ENCODE measurements at regions not wholly inside any gene's neighbourhood (a gene's known extent, or its start where the extent isn't known, plus 50 kb on each side); places are given as distances from the start of the nearest gene placed in this dataset.

DNA sequence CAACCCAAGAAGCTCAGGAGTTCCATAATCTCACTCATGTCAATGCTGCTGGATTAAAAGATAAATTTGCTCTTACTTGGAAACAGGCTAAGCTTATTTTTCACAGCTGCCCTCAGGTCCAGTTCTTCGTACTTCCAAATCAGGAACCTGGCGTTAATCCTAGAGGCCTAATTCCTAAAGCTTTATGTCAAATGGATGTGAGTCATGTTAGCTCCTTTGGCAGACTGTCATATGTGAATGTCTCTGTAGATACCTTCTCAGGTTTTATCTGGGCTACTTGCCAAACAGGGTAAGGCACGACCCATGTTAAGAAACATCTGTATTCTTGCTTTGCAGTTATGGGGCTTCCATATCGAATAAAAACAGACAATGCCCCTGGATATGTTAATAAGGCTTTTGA, 504.6 kb downstream of the ALG10 start:
- H3K27ac ChIP-seq (ENCODE audit: low read length): no peak overlapping the region
- no peaks in the 10 kb centered on the region for H3K27me3 ChIP-seq (ENCODE audit: control insufficient read depth, insufficient read depth, low read length)
- 83% methylated on average over 1 of the region's 4 CpGs for WGBS (ENCODE audit: insufficient coverage, low lambda C conversion rate)
- H3K36me3 ChIP-seq (ENCODE audit: control insufficient read depth, insufficient read depth, low read length): no peaks in the 10 kb centered on the region
- H3K4me3 ChIP-seq (ENCODE audit: low read length): no peak overlapping the region
- no peak for DNase-seq
- peaks cover 6% of the 10 kb centered on the region for H3K9me3 ChIP-seq (ENCODE audit: control insufficient read depth, low read depth, low read length)
- no peaks in the 10 kb centered on the region for H3K4me1 ChIP-seq (ENCODE audit: control insufficient read depth, insufficient read depth, low read length)

DNA sequence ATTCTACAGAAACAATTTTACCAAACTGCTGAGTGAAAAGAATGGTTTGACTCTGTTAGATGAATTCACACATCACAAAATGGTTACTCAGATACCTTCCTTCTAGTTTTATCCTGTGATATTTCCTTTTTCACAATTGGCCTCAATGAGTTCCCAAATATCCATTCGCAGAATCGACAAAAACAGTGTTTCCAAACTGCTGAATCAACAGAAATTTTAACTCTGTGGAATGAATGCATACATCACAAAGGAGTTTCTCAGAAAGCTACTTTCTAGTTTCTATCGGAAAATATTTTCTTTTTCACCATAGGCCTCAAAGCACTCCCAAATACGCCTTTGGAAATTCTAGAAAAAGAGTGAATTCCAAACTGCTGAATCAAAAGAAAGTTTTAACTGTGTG, 525.0 kb downstream of the ALG10 start:
- H3K27me3 ChIP-seq (ENCODE audit: control insufficient read depth, insufficient read depth, low read length): no peaks in the 10 kb centered on the region
- no peak overlapping the region for H3K27ac ChIP-seq (ENCODE audit: low read length)
- H3K36me3 ChIP-seq (ENCODE audit: control insufficient read depth, insufficient read depth, low read length): no peaks in the 10 kb centered on the region
- 83% methylated on average over 2 of the region's 4 CpGs for WGBS (ENCODE audit: insufficient coverage, low lambda C conversion rate)
- no peak for DNase-seq
- no peak overlapping the region for H3K4me3 ChIP-seq (ENCODE audit: low read length)
- H3K4me1 ChIP-seq (ENCODE audit: control insufficient read depth, insufficient read depth, low read length): no peaks in the 10 kb centered on the region
- peaks cover 10% of the 10 kb centered on the region for H3K9me3 ChIP-seq (ENCODE audit: control insufficient read depth, low read depth, low read length)

DNA sequence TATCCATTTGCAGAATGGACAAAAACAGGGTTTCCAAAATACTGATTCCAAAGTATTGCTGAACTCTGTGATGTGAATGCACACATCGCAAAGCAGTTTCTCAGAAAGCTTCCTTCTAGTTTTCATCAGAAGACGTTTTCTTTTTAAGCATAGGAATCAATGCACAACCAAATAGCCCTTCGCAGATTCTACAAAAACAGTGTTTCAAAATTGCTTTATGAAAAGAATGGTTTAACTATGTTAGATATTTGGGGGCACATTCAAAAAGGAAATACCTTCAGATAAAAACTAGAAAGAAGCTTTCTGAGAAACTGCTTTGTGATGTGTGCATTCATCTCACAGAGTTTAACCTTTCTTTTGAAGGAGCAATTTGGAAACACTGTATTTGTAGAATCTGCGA, 569.7 kb downstream of the ALG10 start:
- no peaks in the 10 kb centered on the region for H3K36me3 ChIP-seq (ENCODE audit: control insufficient read depth, insufficient read depth, low read length)
- H3K9me3 ChIP-seq (ENCODE audit: control insufficient read depth, low read depth, low read length): peaks cover 20% of the 10 kb centered on the region
- H3K27ac ChIP-seq (ENCODE audit: low read length): no peak overlapping the region
- H3K27me3 ChIP-seq (ENCODE audit: control insufficient read depth, insufficient read depth, low read length): no peaks in the 10 kb centered on the region
- no peak for DNase-seq
- 60% methylated on average over 2 of the region's 4 CpGs for WGBS (ENCODE audit: insufficient coverage, low lambda C conversion rate)
- no peaks in the 10 kb centered on the region for H3K4me1 ChIP-seq (ENCODE audit: control insufficient read depth, insufficient read depth, low read length)
- no peak overlapping the region for H3K4me3 ChIP-seq (ENCODE audit: low read length)

DNA sequence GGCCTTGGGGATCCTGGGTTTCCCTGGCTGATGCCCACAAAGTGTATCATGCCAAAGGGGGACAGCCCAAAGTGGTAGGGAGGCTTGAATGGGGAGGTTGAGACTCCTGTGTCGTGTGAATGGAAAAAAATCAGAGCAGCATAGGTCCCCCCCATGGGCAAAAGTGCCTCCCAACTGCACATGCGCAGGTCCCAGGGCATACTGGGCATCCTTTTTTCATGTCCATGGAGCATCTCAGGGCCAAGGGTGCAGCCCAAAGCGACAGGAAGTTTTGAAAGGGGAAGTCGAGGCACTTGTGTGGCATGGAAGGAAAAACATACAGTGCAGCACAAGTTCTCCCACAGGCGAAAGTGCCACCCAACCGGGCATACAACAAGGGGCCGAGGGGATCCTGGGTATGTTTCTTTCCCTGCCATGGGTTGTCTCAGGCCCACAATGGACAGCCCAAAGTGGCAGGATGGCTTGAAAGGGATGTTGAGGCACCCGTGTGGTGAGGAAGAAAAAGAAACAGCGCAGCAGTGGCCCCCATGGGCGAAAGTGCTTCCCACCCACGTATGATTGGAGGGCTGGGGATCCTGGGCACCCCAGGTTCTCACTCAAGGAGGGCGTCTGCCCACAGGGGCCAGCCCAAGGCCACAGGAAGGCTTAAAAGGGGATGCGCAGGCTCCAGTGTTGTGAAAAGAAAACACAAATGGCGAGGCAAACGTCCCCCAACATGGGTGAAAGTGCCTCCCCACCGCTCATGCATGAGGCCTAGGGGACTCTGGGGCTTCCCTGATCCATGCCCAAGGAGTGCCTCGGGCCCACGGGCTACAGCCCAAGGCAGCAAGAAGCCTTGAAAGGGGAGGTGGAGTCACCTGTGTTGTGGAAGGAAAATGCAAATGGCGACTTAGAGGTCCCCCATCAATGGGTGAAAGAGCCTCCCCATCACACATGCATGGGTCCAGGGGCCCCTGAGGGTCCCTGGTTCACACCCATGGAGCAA, 573.7 kb downstream of the ALG10 start:
- no peak overlapping the region for H3K27ac ChIP-seq (ENCODE audit: low read length)
- DNase-seq: no peak
- H3K9me3 ChIP-seq (ENCODE audit: control insufficient read depth, low read depth, low read length): peaks cover 43% of the 10 kb centered on the region
- WGBS (ENCODE audit: insufficient coverage, low lambda C conversion rate): no CpG with 5 or more reads among the region's 19 CpGs
- H3K27me3 ChIP-seq (ENCODE audit: control insufficient read depth, insufficient read depth, low read length): no peaks in the 10 kb centered on the region
- H3K4me1 ChIP-seq (ENCODE audit: control insufficient read depth, insufficient read depth, low read length): no peaks in the 10 kb centered on the region
- no peak overlapping the region for H3K4me3 ChIP-seq (ENCODE audit: low read length)
- H3K36me3 ChIP-seq (ENCODE audit: control insufficient read depth, insufficient read depth, low read length): no peaks in the 10 kb centered on the region

DNA sequence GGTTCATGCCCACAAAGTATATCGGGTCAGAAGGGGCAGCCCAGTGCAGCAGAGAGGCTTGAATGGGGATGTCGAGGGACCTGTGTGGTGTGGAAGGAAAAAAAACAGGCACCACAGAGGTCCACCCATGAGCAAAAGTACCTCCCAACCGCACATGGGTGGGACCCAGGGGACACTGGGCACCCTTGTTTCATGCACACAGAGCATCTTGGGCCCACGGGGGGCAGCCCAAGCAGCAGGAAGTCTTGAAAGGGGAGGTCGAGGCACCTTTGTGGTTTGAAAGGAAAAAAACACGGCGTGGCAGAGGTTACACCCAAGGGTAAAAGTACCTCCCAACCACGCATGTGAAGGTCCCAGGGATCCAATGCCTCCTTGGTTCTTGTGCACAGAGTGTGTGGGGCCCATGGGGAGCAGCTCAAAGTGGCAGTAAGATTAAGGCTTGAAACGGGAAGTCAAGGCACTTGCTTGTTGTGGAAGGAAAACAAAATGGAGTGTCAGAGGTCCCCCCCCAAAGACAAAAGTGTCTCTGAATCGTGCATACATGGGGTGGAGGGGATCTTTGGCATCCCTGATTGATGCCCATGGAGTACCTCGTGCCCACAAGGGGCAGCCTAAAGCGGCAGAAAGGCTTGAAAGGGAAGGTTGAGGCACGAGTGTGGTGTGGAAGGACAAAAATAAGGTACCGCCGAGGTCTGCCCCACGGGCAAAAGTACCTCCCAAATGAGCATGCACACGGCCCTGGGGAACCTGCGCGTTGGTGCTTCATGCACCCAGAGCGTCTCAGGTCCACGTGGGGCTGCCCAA, 575.5 kb downstream of the ALG10 start:
- Histone ChIP-seq H3K4me1 (ENCODE audit: control insufficient read depth, insufficient read depth, low read length) (no peaks in the 10 kb centered on the region), H3K9me3 (ENCODE audit: control insufficient read depth, low read depth, low read length) (peaks cover 53% of the 10 kb centered on the region), H3K27me3 (ENCODE audit: control insufficient read depth, insufficient read depth, low read length) (no peaks in the 10 kb centered on the region), H3K27ac (ENCODE audit: low read length) (no peak overlapping the region), H3K36me3 (ENCODE audit: control insufficient read depth, insufficient read depth, low read length) (no peaks in the 10 kb centered on the region), H3K4me3 (ENCODE audit: low read length) (no peak overlapping the region)
- WGBS (ENCODE audit: insufficient coverage, low lambda C conversion rate): no CpG with 5 or more reads among the region's 21 CpGs
- DNase-seq: no peak

DNA sequence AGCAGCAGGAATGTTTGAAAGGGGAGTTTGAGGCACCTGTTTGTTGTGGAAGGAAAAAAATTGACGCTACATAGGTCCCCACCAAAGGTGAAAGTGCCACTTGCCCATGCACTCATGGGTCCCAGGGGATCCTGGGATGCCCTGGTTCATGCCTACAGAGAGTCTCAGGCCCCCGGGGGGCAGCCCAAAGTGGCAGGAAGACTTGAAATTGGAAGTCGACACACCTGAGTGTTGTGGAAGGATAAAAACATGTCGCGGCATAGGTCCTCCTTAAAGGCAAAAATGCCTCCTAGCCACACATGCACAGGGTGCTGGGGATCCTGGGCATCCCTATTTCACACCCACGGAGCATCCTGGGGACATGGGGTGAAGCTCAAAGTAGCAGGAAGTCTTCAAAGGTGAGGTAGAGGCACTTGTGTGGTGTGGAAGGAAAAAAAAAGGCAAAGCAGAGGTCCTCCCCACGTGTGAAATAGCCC, 576.1 kb downstream of the ALG10 start:
- no CpG with 5 or more reads among the region's 7 CpGs for WGBS (ENCODE audit: insufficient coverage, low lambda C conversion rate)
- DNase-seq: no peak
- H3K9me3 ChIP-seq (ENCODE audit: control insufficient read depth, low read depth, low read length): peaks cover 57% of the 10 kb centered on the region

DNA sequence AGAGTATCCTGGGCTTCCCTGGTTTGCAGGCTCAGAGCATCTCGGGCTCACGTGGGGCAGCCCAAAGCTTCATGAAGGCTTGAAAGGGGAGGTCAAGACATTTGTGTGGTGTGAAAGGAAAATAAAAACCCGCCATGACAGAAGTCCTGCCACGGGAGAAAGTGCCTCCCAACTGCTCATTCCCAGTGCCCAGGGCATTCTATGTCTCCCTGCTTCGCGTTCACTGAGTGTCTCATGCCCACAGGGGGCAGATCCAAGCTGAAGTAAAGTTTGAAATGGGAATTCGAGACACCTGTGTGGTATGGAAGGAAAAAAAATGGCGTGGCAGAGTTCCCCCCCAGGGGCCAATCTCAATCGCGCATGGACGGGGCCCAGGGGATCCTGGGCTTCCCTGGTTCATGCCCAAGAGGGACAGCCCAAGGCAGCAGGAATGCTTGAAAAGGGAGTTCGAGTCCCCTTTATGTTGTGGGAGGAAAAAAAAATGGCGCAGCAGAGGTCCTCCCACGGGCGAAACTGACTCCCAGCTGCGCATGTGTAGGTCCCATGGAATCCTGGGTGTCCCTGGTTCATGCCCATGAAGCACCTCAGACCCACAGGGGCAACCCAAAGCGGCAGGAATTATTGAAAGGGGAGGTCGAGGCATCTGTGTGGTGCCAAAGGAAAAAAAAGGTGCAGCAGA, 576.7 kb downstream of the ALG10 start:
- no peak for DNase-seq
- no peak overlapping the region for H3K27ac ChIP-seq (ENCODE audit: low read length)
- H3K27me3 ChIP-seq (ENCODE audit: control insufficient read depth, insufficient read depth, low read length): no peaks in the 10 kb centered on the region
- no peaks in the 10 kb centered on the region for H3K36me3 ChIP-seq (ENCODE audit: control insufficient read depth, insufficient read depth, low read length)
- H3K4me1 ChIP-seq (ENCODE audit: control insufficient read depth, insufficient read depth, low read length): no peaks in the 10 kb centered on the region
- WGBS (ENCODE audit: insufficient coverage, low lambda C conversion rate): 81% methylated on average over 3 of the region's 18 CpGs
- peaks cover 63% of the 10 kb centered on the region for H3K9me3 ChIP-seq (ENCODE audit: control insufficient read depth, low read depth, low read length)
- H3K4me3 ChIP-seq (ENCODE audit: low read length): no peak overlapping the region

More for the DNA sequence above, 576.1 kb downstream of the ALG10 start:
- H3K27me3 ChIP-seq (ENCODE audit: control insufficient read depth, insufficient read depth, low read length): no peaks in the 10 kb centered on the region
- no peaks in the 10 kb centered on the region for H3K36me3 ChIP-seq (ENCODE audit: control insufficient read depth, insufficient read depth, low read length)
- H3K4me1 ChIP-seq (ENCODE audit: control insufficient read depth, insufficient read depth, low read length): no peaks in the 10 kb centered on the region
- no peak overlapping the region for H3K27ac ChIP-seq (ENCODE audit: low read length)
- H3K4me3 ChIP-seq (ENCODE audit: low read length): no peak overlapping the region

DNA sequence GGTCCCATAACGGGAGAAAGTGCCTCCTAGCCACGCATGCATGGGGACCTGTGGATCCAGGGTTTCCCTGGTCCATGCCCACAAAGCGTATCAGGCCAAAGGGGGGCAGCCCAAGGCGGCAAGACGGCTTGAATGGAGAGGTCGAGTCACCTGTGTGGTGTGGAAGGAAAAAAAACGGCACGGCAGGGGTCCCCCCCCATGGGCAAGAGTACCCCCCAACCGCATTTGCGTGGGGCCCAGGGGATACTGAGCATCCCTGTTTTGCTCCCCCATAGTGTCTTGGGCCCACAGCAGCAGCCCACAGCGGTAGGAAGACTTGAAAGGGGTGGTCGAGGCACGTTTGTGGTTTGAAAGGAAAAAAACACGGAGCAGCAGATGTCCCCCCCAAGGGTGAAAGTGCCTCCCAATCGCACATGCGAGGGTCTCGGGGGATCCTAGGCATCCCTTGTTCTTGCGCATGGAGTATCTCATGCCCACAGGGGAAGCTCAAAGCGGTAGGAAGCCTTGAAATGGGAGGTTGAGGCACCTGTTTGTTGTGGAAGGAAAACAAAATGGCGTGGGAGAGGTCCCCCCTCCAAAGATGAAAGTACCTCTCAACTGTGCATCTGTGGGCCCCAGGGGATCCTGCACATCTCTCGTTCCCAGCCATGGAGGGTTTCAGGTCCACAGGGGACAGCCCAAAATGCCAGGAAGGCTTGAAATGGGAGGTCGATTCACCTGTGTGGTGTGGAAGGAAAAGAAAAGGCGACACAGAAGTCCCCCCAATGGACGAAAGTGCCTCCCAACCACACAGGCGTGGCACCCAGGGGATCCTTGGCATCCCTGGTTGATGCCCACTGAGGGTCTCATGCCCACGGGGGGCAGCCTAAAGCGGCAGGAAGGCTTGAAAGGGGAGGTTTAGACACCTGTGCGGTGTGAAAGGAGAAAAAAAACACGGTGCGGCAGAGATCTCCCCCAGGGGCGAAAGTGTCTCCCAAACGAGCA, 577.5 kb downstream of the ALG10 start:
- 77% methylated on average over 3 of the region's 32 CpGs for WGBS (ENCODE audit: insufficient coverage, low lambda C conversion rate)
- Histone ChIP-seq H3K27ac (ENCODE audit: low read length) (no peak overlapping the region), H3K9me3 (ENCODE audit: control insufficient read depth, low read depth, low read length) (peaks cover 70% of the 10 kb centered on the region), H3K4me1 (ENCODE audit: control insufficient read depth, insufficient read depth, low read length) (no peaks in the 10 kb centered on the region), H3K36me3 (ENCODE audit: control insufficient read depth, insufficient read depth, low read length) (no peaks in the 10 kb centered on the region), H3K4me3 (ENCODE audit: low read length) (no peak overlapping the region), H3K27me3 (ENCODE audit: control insufficient read depth, insufficient read depth, low read length) (no peaks in the 10 kb centered on the region)
- DNase-seq: no peak

DNA sequence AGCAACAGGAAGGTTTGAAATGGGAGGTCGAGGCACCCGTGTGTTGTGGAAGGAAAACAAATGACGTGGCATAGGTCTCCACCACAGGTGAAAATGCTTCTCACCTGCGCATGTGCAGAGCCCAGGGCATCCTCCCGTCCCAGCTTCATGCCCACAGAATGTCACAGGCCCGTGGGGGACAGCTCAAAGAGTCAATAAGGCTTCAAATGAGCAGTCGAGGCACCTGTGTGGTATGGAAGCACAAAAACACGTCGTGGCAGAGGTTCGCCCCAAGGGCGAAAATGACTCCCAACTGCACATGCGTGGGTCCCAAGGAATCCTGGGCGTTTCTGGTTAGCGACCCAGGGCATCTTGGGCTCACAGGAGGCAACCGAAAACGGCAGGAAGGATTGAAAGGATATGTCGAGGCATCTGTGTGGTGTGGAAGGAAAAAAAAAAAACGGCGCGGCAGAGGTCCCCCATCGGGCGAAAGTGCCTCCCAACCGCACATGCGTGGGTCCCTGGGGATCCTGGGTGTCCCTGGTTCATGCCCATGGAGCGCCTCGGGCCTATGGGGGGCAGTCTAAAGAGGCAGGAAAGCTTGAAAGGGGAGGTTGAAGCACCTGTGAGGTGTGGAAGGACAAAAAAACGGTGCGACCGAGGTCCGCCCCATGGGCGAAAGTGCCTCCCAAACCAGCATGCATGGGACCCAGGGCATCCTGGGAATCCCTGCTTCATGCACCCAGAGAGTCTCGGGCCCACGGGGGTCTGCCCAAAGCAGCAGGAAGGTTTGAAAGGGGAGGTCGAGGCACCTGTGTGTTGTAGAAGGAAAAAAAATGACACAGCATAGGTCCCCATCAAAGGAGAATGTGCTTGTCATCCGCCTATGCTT, 578.5 kb downstream of the ALG10 start:
- Histone ChIP-seq H3K27ac (ENCODE audit: low read length) (no peak overlapping the region), H3K27me3 (ENCODE audit: control insufficient read depth, insufficient read depth, low read length) (no peaks in the 10 kb centered on the region), H3K4me1 (ENCODE audit: control insufficient read depth, insufficient read depth, low read length) (no peaks in the 10 kb centered on the region), H3K4me3 (ENCODE audit: low read length) (no peak overlapping the region), H3K36me3 (ENCODE audit: control insufficient read depth, insufficient read depth, low read length) (no peaks in the 10 kb centered on the region), H3K9me3 (ENCODE audit: control insufficient read depth, low read depth, low read length) (peaks cover 79% of the 10 kb centered on the region)
- no peak for DNase-seq
- WGBS (ENCODE audit: insufficient coverage, low lambda C conversion rate): 73% methylated on average over 3 of the region's 35 CpGs

All from large intestine (tissue), 3 donors.